HFFc6 (cell line): ENCODE measurements at regions not wholly inside any gene's neighbourhood (a gene's known extent, or its start where the extent isn't known, plus 50 kb on each side); places are given as distances from the start of the nearest gene placed in this dataset.

ENCODE experiments used
- DNase-seq: peaks from one replicate; pipeline ENCODE4 v3.0.0-alpha.2; 2018
- H3K27ac Mint-ChIP-seq: 2 replicates; pipeline ENCODE4 v1.8.0; 2020; ENCODE audit warnings: mild to moderate bottlenecking, mixed read lengths
- H3K27me3 Mint-ChIP-seq: 2 replicates; pipeline ENCODE4 v1.8.0; 2021; ENCODE audit warnings: mild to moderate bottlenecking, moderate library complexity, mixed read lengths; ENCODE audit not compliant: insufficient read depth
- H3K36me3 Mint-ChIP-seq: 2 replicates; pipeline ENCODE4 v1.8.0; 2021; ENCODE audit warnings: low read depth, mixed read lengths
- H3K4me1 Mint-ChIP-seq: 2 replicates; pipeline ENCODE4 v1.8.0; 2020; ENCODE audit warnings: low read depth, mixed read lengths
- H3K4me3 Mint-ChIP-seq: 2 replicates; pipeline ENCODE4 v1.8.0; 2020; ENCODE audit warnings: mild to moderate bottlenecking, moderate library complexity, mixed read lengths
- H3K9me3 Mint-ChIP-seq: 2 replicates; pipeline ENCODE4 v1.8.0; 2020; ENCODE audit warnings: mild to moderate bottlenecking, mixed read lengths
- CTCF ChIP-seq: fragments of 200-600 bp; sonication (generic); IDR thresholded peaks from 2 replicates; pipeline ENCODE4 v1.5.0; 2021; ENCODE audit warnings: antibody characterized with exemption, mild to moderate bottlenecking

- Mint-ChIP-seq H3K4me1 (peaks cover 22% of the 10 kb centered on the region), H3K27me3 (peaks cover 20% of the 10 kb centered on the region), H3K9me3 (peaks cover 6% of the 10 kb centered on the region; the same call in 1 of the 2 replicates), H3K27ac (no peak overlapping the region), H3K4me3 (no peak overlapping the region), H3K36me3 (no peaks in the 10 kb centered on the region)
- TF ChIP-seq CTCF = no peak
- DNase-seq = no peak
Measured at GRCh38 chr7:30223896-30224295, 60.5 kb upstream of the ZNRF2 start.

DNA sequence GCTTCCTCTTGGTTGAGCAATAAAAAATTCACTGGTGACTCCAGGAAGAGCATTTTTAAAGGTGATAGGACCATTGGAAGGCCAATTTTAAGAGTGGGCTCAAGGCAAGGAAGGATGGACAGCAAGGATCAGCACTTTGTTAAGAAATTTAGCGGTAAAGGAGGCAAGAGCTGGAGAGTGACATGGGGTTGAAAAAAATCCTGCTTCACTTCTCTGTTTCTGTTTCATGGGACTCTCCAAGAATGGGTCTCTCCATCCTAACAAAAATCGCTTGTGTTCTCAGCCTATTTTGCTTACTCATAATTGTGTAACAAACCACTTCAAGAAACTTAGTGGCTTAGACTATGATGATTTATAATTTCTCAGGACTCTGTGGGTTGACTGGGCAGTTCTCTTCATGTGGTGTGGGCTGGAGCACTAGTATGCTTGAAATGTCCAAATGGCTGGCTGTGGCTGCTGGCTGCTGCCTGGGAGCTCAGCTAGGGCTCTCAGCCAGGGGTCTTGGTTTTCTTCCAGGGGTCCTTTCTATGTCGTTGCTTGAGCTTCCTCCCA, 59.8 kb upstream of the ZNRF2 start:
- peak; percentile 43 for DNase-seq
- no peak overlapping the region for H3K27ac Mint-ChIP-seq
- peaks cover 3% of the 10 kb centered on the region; the same call in 1 of the 2 replicates for H3K9me3 Mint-ChIP-seq
- peaks cover 22% of the 10 kb centered on the region for H3K4me1 Mint-ChIP-seq
- no peak overlapping the region for H3K4me3 Mint-ChIP-seq
- peaks cover 18% of the 10 kb centered on the region for H3K27me3 Mint-ChIP-seq
- H3K36me3 Mint-ChIP-seq = no peaks in the 10 kb centered on the region
- TF ChIP-seq CTCF = no peak

DNA sequence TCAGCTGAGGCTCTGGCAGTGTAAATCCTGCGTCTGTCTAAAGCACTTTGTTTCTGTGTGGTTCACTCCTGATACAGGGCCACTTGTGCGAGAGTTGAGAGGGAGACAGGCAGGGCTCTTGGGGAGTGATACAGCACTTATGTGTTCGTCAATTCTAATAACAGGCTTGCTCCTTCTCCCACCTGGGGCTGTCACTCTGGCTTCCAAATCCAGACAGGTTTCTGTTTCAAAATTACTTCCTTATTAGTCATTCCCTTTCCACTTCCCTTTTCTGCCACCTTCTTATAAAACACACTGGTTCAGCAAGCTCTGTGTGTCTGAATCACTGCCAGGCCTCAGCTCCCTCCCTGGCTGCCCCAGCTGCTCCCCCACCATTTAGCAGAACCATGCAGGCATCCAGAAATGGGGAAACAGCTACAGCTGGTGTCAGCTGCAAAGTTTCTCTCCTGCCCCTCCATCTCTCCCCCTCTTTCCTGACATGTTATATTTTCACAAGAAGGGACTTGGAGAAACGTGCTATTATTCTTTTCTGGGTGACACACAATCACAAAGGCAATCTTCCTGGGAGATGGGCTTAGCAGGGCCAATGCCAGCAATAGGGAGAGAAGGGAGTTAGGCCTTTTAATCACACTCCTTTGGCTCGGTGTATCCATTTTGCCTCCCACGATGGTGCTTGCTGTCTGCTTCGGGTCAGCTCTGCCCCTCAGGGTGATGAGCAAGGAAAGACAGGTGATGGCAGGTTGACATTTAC, 58.4 kb upstream of the ZNRF2 start:
- TF ChIP-seq CTCF = no peak
- no peaks in the 10 kb centered on the region for H3K36me3 Mint-ChIP-seq
- peaks cover 22% of the 10 kb centered on the region for H3K4me1 Mint-ChIP-seq
- H3K9me3 Mint-ChIP-seq = no peaks in the 10 kb centered on the region
- H3K4me3 Mint-ChIP-seq = no peak overlapping the region
- H3K27ac Mint-ChIP-seq = no peak overlapping the region
- DNase-seq = no peak
- H3K27me3 Mint-ChIP-seq = peaks cover 27% of the 10 kb centered on the region

GRCh38 chr7:30226614-30227268, 57.7 kb upstream of the ZNRF2 start:
- H3K36me3 Mint-ChIP-seq = no peaks in the 10 kb centered on the region
- H3K27me3 Mint-ChIP-seq = peaks cover 32% of the 10 kb centered on the region
- peaks cover 22% of the 10 kb centered on the region for H3K4me1 Mint-ChIP-seq
- DNase-seq = no peak
- no peak overlapping the region for H3K4me3 Mint-ChIP-seq
- peak; percentile 37 for TF ChIP-seq CTCF
- H3K9me3 Mint-ChIP-seq = no peaks in the 10 kb centered on the region
- no peak overlapping the region for H3K27ac Mint-ChIP-seq

DNA sequence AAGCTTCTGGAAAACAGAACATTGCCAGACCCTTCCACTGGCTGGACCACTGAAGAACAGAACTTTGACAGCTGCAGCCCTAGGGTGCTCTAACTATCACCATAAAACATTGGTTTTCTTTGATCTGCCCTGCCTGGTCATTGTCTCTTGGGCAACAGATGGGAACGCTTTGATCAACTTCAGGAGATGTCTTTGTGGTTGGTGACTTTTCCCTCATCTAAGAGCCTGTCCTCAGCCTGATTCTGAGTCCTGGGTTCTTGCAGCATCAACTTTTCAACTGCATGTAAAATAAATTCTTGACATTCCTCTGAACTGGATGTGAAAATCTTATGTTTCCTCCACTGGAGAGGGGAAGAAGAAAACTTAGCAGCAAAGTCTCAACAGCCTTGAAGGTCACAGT, 53.1 kb upstream of the ZNRF2 start:
- Mint-ChIP-seq H3K4me1 (peaks cover under 1% of the 10 kb centered on the region), H3K4me3 (no peak overlapping the region), H3K27me3 (peaks cover 32% of the 10 kb centered on the region), H3K36me3 (no peaks in the 10 kb centered on the region), H3K9me3 (no peaks in the 10 kb centered on the region), H3K27ac (no peak overlapping the region)
- TF ChIP-seq CTCF = no peak
- no peak for DNase-seq
